T-helper 2 cell treated with Interferon-gamma antibody and Interleukin-4, amounts not matched to agents 5 μg/mL and 100 μg/mL, for 36 hours (primary cell): ENCODE measurements at regions not wholly inside any gene's neighbourhood (a gene's known extent, or its start where the extent isn't known, plus 50 kb on each side); places are given as distances from the start of the nearest gene placed in this dataset.
"Not testable (repeated sequence)": the region's sequence is repeated elsewhere in the genome, so short reads cannot be mapped to it uniquely, and the experiment has no call there.

Source experiments
- DNase-seq: peaks from one replicate; pipeline ENCODE4 v3.0.0; 2021; ENCODE audit warnings: low spot score
- H3K27ac Mint-ChIP-seq: one replicate; pipeline ENCODE4 v1.8.0; 2021; ENCODE audit warnings: mild to moderate bottlenecking, mixed read lengths
- H3K27me3 Mint-ChIP-seq: one replicate; pipeline ENCODE4 v1.8.0; 2021; ENCODE audit warnings: low read depth, mixed read lengths
- H3K36me3 Mint-ChIP-seq: one replicate; pipeline ENCODE4 v1.8.0; 2021; ENCODE audit warnings: low read depth, mixed read lengths
- H3K4me1 Mint-ChIP-seq: one replicate; pipeline ENCODE4 v1.8.0; 2021; ENCODE audit warnings: low read depth, mixed read lengths
- H3K4me3 Mint-ChIP-seq: one replicate; pipeline ENCODE4 v1.8.0; 2022; ENCODE audit warnings: mild to moderate bottlenecking, moderate library complexity, mixed read lengths
- H3K9me3 Mint-ChIP-seq: one replicate; pipeline ENCODE4 v1.8.0; 2021; ENCODE audit warnings: mixed read lengths

GRCh38 chr12:131553096-131553777, 157.7 kb upstream of the SFSWAP start:
- Mint-ChIP-seq H3K36me3 (no peaks in the 10 kb centered on the region), H3K27ac (no peak overlapping the region), H3K4me3 (no peak overlapping the region), H3K9me3 (no peaks in the 10 kb centered on the region), H3K27me3 (no peaks in the 10 kb centered on the region), H3K4me1 (no peaks in the 10 kb centered on the region)
- no peak for DNase-seq

DNA sequence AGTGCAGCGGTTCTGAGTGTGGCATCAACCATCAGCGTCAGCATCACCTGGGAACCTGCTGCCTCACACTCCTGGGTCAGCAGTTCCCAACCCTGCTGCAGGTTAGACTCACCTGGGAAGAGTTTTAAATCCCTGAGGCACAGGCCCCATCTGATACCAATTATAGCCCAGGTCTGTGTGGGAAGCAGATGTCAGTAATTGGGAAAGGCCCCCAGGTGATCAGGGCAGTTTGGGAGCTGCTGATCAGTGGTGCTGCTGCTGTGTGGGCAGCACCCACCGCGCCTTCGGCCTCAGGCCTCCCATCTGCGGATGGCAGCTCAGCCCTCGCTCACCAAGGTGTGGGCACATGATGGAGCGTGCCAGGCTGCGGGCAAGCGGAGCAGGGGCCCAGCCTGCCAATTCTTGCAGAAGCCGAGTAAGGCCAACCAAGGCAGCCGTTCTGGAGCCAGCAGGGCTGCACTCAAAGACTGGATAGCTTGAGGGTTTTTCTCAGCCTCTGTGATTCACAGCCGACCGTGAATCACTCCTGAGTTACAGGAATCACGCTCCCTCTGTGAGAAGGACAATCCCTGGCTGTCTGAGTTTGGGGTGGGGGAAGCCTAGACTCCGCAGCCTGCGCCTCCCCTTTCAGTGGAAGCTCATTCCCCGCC, 155.6 kb upstream of the SFSWAP start:
- no peak overlapping the region for H3K27ac Mint-ChIP-seq
- no peak for DNase-seq
- H3K4me1 Mint-ChIP-seq, result no peaks in the 10 kb centered on the region
- no peaks in the 10 kb centered on the region for H3K27me3 Mint-ChIP-seq
- no peaks in the 10 kb centered on the region for H3K9me3 Mint-ChIP-seq
- H3K4me3 Mint-ChIP-seq, result no peak overlapping the region
- H3K36me3 Mint-ChIP-seq, result no peaks in the 10 kb centered on the region

- H3K27ac Mint-ChIP-seq, result no peak overlapping the region
- H3K27me3 Mint-ChIP-seq, result no peaks in the 10 kb centered on the region
- no peaks in the 10 kb centered on the region for H3K9me3 Mint-ChIP-seq
- DNase-seq, result no peak
- no peaks in the 10 kb centered on the region for H3K4me1 Mint-ChIP-seq
- H3K4me3 Mint-ChIP-seq, result no peak overlapping the region
- no peaks in the 10 kb centered on the region for H3K36me3 Mint-ChIP-seq
These were observed 155.0 kb upstream of the SFSWAP start for GRCh38 chr12:131555866-131556265.

GRCh38 chr12:131557078-131557709, 153.7 kb upstream of the SFSWAP start:
- Mint-ChIP-seq H3K36me3 (no peaks in the 10 kb centered on the region), H3K27me3 (no peaks in the 10 kb centered on the region), H3K4me1 (no peaks in the 10 kb centered on the region), H3K4me3 (no peak overlapping the region), H3K27ac (no peak overlapping the region), H3K9me3 (no peaks in the 10 kb centered on the region)
- no peak for DNase-seq

- Mint-ChIP-seq H3K4me3 (no peak overlapping the region), H3K36me3 (no peaks in the 10 kb centered on the region), H3K4me1 (no peaks in the 10 kb centered on the region), H3K27me3 (no peaks in the 10 kb centered on the region), H3K9me3 (no peaks in the 10 kb centered on the region), H3K27ac (no peak overlapping the region)
- no peak for DNase-seq
These were observed 151.1 kb upstream of the SFSWAP start for GRCh38 chr12:131559517-131560516.

DNA sequence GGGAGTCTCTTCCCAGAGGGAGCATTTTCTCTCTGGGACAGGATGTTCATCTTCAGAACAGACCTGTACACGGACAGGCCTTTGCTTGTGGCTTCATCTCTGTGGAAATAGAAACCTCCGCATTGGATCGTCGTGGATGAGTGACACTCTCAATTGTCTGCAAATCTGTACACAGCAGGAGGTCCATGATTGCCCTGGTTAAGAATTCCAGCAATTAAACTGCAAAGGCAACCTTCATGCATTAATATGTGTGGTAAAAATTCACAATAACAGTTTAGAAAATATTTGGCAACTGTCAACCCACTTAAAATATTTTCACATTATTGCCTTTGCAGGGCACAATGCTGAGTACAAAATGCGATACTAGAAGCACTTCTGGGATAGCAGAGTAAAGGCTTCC, 149.8 kb upstream of the SFSWAP start:
- Mint-ChIP-seq H3K27me3 (no peaks in the 10 kb centered on the region), H3K9me3 (no peaks in the 10 kb centered on the region), H3K27ac (no peak overlapping the region), H3K4me3 (no peak overlapping the region), H3K36me3 (no peaks in the 10 kb centered on the region), H3K4me1 (no peaks in the 10 kb centered on the region)
- DNase-seq, result no peak

GRCh38 chr12:131561891-131562684, 148.8 kb upstream of the SFSWAP start:
- Mint-ChIP-seq H3K9me3 (no peaks in the 10 kb centered on the region), H3K4me3 (no peak overlapping the region), H3K27me3 (peaks cover 2% of the 10 kb centered on the region), H3K4me1 (no peaks in the 10 kb centered on the region), H3K36me3 (no peaks in the 10 kb centered on the region), H3K27ac (no peak overlapping the region)
- DNase-seq, result no peak

DNA sequence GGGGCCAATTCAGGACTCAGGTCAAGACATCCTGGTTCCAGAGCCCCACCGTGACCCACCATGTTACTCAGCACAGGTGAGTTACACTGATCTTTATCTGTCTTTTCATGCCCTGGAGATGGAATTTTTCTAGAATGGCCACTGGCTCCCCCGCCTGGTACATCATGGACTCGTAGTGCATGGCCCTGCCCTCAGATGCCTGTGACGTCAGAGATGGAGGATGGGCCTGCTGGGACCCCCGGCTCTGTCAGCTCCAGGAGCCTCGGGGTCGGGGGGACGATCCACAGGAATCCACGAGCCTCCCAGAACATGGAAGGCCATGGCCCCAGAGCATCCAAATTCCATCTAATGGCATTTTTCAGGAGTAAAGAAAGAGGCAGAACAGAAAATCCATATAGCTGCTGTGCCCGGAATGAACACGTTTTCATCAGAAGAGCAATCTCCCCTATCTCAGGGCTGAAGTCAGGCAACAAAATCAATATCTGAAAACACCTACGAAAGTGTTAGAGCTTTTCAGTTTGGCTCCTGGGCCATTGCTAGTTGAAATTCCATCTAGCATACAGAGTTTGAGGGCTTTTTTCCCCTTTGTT, 146.7 kb upstream of the SFSWAP start:
- not testable (repeated sequence) for H3K27ac Mint-ChIP-seq, H3K4me3 Mint-ChIP-seq, H3K27me3 Mint-ChIP-seq, H3K9me3 Mint-ChIP-seq, DNase-seq, H3K36me3 Mint-ChIP-seq, H3K4me1 Mint-ChIP-seq

DNA sequence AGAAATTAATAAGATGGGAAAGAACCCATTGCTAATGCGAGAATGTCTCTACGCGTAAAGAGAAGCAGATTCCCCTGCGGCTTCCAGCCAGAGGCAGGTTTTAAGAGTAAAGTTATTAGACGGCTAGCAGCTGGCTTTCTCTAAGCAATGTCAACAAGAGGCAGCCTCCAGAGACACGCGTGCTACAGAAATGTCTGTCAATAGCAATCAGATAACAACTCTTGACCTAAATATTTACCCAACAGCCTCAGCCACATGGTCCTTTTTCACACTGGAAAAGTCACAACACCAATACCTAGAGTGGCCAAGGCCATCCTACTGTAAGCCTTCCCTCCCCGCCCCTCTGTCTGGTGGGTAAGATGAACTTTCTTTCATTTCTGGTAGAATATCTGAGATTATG, 146.0 kb upstream of the SFSWAP start:
- Mint-ChIP-seq H3K9me3 (no peaks in the 10 kb centered on the region), H3K27me3 (peaks cover 2% of the 10 kb centered on the region)

DNA sequence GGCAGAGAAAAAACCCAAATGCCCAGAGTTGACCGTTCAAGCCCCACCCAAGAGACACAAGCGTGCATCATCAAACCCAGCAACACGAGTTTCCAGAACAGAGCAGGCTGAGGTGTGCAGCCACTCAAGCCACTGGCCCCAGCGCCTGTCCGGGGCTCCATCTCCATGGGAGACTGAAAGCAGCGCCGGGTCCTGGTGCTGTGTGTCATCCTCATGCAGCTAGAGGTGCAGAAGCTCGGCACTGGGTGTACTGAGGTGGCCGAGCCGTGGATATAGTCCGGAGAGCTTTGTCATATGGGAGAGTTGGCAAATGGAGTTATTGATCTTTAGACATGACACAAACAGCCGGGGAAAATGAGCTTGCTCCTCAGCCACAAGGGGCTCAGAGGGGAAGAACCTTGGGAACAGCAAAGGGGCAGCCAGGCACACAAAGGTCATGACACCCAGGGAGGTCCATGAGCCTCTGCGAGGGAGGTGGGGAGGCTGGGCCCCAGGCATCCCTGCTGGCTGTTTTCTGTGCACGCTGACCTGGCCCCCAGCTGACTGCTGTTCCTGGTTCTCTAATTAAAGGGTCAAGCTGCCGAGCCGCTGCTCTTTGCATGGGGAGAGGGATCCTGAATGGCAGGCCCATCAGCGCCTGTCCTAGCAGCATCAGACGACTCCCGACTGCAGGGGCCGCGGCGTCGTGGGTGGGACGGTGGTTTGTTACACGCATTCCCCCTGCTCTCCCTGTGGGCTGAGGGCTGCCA, 145.4 kb upstream of the SFSWAP start:
- H3K4me1 Mint-ChIP-seq, result no peaks in the 10 kb centered on the region
- peaks cover 2% of the 10 kb centered on the region for H3K27me3 Mint-ChIP-seq
- no peaks in the 10 kb centered on the region for H3K9me3 Mint-ChIP-seq
- H3K27ac Mint-ChIP-seq, result no peak overlapping the region
- H3K4me3 Mint-ChIP-seq, result no peak overlapping the region
- no peaks in the 10 kb centered on the region for H3K36me3 Mint-ChIP-seq
- DNase-seq, result no peak

More for the DNA sequence above, 146.0 kb upstream of the SFSWAP start:
- H3K4me3 Mint-ChIP-seq, result no peak overlapping the region
- no peak for DNase-seq
- H3K27ac Mint-ChIP-seq, result no peak overlapping the region
- H3K36me3 Mint-ChIP-seq, result no peaks in the 10 kb centered on the region
- H3K4me1 Mint-ChIP-seq, result no peaks in the 10 kb centered on the region

DNA sequence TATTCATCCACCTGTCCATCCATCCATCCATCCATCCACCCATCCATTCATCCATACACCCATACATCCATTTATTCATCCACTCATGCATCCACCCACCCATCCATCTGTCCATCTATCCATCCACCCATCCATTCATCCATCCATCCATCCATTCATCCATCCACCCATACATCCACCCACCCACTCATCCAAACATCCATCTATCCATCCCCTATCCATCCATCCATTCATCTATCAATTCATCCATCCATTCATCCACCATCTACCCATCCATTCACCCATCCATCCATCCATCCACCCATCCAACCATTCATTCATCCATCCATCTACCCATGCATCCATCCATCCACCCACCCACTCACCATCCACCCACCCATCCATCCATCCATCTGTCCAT, 142.6 kb upstream of the SFSWAP start:
- Mint-ChIP-seq H3K9me3 (no peaks in the 10 kb centered on the region), H3K27me3 (peaks cover 2% of the 10 kb centered on the region), H3K4me3 (no peak overlapping the region), H3K27ac (no peak overlapping the region), H3K36me3 (no peaks in the 10 kb centered on the region), H3K4me1 (no peaks in the 10 kb centered on the region)
- DNase-seq, result no peak

- no peaks in the 10 kb centered on the region for H3K36me3 Mint-ChIP-seq
- no peaks in the 10 kb centered on the region for H3K4me1 Mint-ChIP-seq
- no peak for DNase-seq
- peaks cover 2% of the 10 kb centered on the region for H3K27me3 Mint-ChIP-seq
- H3K9me3 Mint-ChIP-seq, result no peaks in the 10 kb centered on the region
- H3K27ac Mint-ChIP-seq, result no peak overlapping the region
- H3K4me3 Mint-ChIP-seq, result no peak overlapping the region
These were observed 140.3 kb upstream of the SFSWAP start for GRCh38 chr12:131570596-131570995.
